Caki2 (cell line): ENCODE measurements at regions not wholly inside any gene's neighbourhood (a gene's known extent, or its start where the extent isn't known, plus 50 kb on each side); places are given as distances from the start of the nearest gene placed in this dataset.

ENCODE experiments used
- DNase-seq: peaks from one replicate; pipeline ENCODE4 v3.0.0-alpha.2; 2015; ENCODE audit warnings: low read depth
- in situ Hi-C: cut with HindIII; loops from 2 replicates; pipeline ENCODE4 v1.10.0; 2016; ENCODE audit warnings: low sequenced_read_pairs, low pct_unique_long_range_greater_than_20kb, mixed read lengths

DNA sequence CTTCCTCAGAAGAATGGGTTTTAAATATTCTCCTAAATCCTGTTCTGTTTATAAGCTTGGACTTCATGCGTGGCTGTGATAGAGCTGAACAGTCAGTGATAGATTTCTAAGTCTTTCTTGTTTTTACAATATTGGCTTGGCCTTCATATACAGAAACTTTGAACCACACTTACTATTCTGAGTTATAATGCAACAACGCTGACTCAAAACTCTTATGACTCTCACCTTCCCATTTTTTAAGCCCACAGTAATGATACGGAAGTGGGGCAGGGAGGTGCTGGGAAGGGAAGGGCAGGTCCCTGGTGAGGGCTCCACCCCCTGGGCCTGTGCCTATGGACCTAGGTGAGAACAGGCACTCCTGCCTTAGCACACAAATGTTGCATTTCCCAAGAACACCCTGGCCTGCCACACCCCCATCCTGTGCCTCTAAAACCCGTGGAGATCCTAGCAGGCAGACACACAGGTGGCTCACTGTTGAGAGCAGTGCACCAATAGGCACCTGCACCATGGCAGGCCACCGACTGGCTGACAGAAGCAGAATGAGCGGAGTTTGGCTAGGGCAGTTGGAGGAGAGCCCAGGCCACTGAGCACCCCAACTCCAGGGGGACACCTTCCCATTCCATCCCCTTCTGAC, 376.7 kb downstream of the GABRG2 start:
- DNase-seq, result no peak
- in situ Hi-C loops, result no loop called here

DNA sequence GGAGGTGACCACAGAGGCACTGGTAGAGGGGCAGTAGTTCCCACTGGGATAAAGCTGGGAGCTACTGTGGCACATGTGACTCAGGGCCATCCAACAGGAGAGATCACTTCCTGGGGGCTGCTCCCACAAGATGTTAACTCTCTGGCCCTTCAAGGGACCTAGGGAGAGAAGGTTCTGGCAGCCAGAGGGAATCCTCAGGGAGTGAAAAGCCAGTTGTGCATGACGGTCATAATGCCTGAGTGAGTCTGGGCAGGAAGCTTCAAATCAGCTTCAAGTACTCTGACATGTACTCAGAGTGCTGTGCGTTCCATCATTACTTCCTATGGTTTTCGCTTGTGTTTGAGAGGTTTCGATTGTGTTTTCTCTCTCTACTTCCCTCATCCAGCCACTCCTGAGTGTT, 388.5 kb downstream of the GABRG2 start:
- in situ Hi-C loops, result no loop called here
- peak; percentile 15 for DNase-seq

DNA sequence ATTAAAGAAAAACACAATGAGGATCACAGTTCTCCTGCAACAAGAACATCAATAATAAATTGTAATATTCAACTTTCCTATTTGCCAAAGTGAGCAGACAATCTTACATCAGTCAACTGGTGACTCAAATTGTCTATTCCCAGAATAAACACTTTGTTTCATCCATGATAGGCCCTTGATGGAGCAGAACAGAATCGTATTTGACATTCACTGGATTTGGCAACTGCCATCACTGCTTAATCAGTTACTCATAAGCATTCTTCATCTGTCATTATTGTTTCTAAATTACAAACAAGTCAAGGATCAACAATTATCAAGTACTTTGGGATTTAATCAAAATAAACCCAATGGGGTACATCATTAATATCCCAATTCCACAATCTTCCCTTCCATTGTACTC, 398.4 kb downstream of the GABRG2 start:
- in situ Hi-C loops, result no loop called here
- DNase-seq, result no peak

DNA sequence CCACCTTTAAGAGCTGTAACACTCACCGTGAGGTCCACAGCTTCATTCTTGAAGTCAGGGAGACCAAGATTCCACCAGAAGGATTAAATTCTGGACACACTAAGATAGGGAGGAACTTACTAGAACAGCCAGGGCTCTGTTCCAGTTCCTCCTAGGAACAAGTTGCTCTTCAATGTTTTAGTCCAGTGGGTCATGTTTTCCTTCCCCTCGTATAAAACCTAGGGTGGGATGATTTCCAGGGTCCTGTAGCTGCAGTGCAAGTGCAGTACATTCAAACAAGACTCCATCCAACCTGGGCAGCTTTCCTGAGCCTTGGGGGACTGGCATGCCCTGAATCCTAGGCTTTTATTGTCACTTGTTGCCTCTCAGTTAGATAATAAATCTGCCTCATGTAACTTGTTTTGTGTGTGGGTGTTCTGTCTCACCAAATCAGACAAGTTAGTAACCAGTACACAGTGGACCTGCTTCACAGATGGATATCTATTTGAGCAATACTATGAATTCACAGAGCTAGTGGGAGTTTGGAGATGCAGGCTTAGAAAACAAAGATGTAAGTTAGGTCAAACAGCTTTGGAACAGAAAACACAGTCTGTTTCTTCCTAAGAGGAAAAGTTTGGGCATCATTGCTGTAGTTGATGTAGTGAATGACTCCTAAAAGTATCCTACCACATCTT, 405.6 kb downstream of the GABRG2 start:
- DNase-seq, result no peak
- in situ Hi-C loops, result no loop called here

DNA sequence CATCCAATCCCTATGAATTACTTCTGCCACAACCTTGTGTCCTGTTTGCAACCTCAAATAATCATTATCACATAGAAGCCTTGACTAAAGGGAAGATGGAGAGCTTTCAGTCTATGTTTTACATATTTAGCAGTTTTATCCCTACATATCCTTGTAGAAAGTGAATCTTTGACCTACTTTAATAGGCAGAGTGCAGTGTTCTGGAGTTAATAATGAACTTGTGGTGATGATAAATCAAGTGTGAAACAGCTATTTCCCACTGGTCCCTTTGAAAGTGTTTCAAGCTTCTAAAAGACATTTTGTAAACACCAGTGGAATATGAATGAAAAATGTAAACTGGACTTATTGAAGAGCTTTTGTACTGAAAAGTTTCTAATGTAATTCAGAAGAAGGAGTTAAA, 406.7 kb downstream of the GABRG2 start:
- in situ Hi-C loops, result no loop called here
- DNase-seq, result peak; percentile 33

DNA sequence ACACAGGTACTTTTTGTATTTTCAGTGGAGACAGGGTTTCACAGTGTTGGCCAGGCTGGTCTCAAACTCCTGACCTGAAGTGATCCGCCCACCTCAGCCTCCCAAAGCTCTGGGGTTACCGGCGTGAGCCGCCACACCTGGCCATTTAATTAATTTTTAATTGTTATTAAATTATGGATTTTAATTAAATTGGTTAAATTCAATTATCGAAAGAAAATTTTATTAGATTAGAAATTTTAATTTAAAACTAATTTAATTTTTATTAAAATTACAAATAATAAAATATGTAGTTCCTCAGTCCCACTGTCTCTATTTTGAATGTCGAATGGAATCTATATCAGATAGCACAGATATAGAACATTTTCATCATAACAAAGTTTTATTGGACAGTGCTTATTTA, 416.5 kb downstream of the GABRG2 start:
- DNase-seq, result no peak
- in situ Hi-C loops, result no loop called here

DNA sequence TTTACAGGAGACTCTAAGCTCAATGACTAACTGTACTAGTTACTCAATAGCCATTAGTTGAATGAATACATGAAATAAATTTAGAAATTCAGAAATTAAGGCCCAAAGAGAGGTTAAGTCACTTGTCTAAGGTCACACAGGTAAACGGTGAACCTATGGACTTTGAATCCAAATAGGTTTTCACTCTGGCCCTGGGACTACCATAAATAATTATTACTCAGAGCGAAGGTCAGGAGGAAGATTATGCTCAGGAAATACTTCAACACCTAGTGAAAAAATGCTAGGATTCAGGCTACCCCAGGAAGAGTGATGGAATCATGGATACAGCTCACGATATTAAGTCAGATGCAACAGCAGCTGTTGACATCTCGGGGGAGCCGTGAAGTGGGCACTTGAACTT, 417.4 kb downstream of the GABRG2 start:
- in situ Hi-C loops, result no loop called here
- no peak for DNase-seq

DNA sequence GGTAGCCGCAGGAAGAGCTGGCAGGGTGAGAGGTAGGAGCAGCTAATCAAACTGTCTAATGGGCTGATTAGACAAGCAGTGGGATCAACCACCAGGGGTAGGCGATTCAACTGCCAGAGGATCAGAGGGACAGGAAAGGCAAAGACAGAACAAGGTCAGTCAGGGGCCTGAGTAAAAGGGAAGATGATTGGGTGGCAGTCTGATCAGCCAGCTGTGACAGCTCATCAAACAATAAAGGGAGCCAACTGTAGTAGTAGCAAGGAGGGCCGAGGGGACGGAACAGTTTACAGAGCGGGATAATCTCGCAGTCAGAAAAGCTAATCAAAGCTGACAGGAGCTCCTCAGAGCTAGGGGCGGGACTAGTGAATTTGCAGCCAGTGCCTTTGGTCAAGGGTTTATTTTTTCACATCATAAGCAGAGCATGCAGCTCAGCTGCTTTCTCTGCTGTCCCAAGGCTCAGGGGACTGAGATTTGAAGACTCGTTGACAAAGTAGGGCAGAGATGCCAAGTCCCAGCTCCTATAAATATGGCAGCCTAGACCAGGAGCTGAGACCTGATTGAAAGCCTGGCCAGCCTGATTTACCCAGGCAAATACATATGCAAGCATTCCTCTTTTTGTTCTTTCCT, 418.2 kb downstream of the GABRG2 start:
- no peak for DNase-seq

DNA sequence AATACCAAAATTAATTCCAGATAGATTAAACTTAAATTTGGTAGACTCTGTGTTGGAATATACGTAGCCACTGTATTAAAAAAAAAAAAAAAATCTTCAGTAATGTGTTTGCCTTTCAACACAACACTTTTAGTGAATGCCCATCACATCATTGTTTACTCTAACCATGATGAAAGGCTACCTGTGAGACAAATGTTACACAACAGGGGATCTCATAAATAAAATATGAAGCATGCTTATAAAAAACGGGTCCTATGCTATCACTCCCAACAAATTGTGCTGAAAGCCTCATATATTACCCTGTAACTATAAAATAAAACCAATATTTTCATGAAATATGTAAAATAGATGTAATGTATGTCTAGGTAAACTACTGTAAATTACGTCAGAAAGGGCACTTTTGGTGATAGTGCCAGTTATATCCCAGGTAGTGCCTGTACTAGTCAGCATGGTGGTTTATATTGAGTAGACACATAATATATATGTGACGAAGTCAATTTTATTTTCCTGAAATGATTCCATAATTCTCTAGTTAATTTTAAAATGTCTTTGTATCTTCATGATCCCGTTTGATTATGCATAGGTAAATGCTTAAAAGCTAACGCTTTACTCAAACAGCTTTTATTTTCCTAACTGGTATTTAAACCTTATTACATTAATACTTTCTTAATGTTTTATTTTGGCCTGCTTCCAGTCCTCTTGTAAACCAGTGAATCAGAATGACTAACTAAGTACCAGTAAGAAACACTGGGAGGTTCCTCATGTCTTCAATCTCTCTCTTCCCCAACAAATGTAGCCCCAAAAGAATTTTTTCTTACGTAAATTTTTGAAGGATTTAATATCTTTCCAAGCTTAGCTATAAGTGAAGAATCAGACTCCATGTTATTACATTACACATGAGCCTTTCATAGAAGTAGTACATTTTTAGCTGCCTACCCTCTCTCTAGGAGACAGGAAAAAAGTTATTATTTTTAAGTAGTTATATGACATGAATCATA, 420.3 kb downstream of the GABRG2 start:
- no peak for DNase-seq

More for the DNA sequence above, 418.2 kb downstream of the GABRG2 start:
- in situ Hi-C loops, result no loop called here

DNA sequence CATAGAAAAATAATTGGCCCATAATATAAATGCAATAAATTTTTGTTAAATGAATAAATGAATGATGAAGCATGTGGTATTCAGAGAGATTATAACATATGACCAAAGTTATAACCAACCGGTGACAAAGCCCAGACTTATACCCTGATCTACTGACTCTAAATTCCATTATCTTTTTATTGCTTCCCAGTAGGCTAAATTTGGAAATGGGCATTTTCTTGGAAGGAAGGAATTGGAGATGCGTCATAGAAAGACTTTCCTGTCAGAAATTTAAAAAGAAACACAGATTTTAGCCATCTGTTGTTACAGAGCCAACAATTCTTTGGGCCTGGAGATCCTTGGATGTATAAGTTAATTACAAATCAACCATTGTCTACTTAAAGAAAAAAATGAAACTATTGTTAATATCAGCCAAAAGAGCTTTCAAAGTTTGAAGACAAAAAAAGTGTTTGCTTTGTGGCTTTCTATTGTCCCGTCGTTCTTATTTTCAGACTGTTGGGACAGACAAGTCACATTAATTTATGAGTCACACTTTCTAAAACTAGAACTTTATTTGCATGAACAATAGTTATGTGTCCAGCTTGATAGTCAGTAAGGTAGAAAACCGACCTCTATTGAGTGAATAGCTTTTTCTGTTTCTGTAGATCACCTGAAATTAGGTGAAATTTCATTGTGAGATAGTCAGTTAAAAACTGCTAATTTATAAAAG, 428.7 kb downstream of the GABRG2 start:
- no peak for DNase-seq
- in situ Hi-C loops, result no loop called here

More for the DNA sequence above, 420.3 kb downstream of the GABRG2 start:
- in situ Hi-C loops, result no loop called here

DNA sequence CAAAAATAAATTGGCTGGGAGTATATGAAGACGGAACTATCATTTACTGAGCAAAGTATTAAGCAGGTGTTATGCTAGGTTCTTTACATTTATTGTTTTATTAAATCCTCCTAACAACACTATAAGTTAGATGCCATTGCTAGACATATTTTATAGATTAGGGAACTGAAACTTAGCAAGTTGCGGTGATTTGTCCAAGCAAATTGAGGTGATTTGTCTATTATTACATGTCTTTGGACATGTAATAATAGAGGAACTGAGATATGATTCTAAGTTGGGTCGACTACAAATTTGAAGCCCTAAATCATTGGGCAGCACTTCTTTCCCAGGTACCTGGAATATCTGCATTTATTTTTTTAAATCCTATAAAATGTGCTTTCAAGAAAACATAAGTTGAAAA, 429.9 kb downstream of the GABRG2 start:
- DNase-seq, result no peak
- in situ Hi-C loops, result no loop called here

DNA sequence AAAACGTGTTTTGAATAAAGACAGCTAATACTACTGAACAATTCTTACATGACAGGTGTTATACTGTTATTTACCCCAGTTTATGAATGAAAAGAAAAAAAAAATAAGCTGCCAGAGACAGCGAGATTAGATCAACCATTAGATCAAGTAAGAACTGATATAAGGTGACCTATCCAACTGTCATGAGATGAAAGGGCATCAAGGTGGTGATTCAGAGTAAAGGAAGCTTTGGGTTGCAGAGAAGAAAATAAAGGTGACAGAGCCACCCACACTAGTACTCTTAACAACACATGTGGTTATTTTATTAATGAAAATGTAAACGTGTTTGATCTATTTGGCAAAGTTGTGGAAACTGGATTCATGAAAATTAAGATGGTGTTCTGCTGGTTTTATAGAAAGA, 435.2 kb downstream of the GABRG2 start:
- DNase-seq, result no peak
- in situ Hi-C loops, result no loop called here

DNA sequence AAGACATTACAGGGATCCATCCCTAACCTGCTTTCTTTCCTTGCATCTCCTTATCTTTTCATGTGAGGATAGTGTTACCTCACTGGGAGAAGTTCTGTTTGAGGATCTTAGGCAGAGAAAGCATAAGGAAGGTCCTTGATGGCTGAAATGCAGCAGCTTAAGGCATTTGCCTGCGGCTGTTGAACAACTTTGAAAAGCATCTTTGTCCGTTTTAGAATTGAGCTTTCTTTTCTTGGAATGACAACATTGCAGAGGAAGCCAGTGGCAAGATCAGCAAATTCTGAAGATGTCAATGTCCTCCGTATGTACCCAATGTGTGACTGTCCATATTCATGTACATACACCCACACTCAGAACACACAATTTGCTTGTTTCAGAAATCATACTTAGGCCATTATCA, 436.2 kb downstream of the GABRG2 start:
- DNase-seq, result no peak
- in situ Hi-C loops, result no loop called here

DNA sequence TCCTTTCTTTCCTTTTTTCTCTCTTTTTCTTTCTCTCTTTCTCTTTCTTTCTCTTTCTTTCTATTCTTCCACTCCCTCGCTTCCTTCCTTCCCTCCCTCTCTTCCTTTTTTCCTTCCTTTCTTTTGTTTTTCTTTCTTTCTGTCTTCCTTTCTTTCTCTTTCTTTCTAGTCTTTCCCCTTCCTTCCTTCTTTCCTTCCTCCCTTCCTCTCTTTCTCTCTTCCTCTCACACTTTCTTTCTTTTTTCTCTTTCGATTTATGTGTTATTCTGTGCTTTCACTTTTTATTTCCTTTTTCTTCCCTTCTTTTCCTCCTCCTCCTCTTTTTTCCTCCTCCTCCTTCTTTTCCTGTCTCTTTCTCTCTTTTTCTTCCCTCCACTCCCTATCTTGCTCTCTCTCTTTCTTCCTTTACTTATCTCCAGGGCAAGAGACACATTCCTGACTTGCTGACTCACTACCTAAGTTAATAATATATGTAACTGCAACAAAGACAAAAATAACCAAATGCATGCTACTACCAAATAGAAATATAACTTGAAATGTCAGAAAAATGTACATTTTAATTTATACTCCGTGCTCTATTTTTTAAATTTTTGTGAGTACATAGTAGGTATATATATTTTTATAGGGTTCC, 445.5 kb downstream of the GABRG2 start:
- in situ Hi-C loops, result no loop called here
- peak; percentile 59 for DNase-seq

DNA sequence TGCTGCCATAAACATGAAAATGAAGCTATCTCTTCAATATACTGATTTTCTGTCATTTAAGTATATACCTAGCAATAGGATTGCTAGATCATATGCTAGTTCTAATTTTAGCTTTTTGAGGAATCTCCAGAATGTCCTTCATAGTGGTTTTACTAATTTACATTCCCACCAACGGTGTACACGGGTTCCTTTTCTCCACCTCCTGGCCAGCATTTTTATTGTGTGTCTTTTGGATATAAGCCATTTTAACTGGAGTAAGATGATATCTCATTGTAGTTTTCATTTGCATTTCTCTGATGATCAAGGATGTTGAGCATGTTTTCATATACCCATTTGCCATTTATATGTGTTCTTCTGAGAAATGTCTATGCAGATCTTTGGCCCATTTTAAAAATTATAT, 446.5 kb downstream of the GABRG2 start:
- DNase-seq, result peak; percentile 47
- in situ Hi-C loops, result no loop called here

DNA sequence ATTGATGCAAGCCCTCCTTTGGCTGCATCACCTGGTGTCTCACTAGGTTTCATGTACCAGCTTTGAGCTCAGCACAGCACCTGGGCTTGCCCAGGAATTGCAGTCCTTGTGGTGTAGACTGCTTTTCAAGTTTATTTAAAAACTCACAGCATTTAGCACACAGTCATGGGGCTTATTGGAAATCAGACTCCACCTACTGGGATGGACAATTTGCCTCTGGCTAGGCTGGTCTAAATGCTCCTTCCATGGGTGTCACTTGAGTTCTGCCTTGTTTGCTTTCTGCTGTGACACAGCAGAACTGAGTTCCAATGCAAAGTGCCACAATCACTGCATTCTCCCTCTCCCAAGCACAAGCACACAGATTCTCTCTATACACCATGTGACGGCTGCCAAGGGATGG, 453.3 kb downstream of the GABRG2 start:
- DNase-seq, result no peak
- in situ Hi-C loops, result no loop called here

DNA sequence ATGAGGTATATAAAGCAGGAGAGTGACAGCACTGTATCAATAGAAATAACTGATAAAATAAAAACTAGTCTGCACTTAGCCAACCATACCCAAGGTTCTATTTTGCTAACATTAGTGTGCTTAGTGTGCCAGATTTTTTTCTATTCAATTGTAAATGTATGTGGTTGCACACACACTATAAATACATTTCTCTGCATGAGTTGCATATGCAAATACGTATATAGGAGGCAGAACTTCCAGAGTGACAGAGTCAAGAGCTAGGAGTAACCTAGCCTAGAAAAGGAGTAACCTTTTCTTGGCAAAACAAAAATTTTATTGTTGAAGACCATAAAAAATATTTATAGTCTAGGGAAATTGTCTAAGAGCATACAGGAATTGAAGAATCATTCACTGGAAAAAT, 461.6 kb downstream of the GABRG2 start:
- in situ Hi-C loops, result no loop called here
- DNase-seq, result no peak

DNA sequence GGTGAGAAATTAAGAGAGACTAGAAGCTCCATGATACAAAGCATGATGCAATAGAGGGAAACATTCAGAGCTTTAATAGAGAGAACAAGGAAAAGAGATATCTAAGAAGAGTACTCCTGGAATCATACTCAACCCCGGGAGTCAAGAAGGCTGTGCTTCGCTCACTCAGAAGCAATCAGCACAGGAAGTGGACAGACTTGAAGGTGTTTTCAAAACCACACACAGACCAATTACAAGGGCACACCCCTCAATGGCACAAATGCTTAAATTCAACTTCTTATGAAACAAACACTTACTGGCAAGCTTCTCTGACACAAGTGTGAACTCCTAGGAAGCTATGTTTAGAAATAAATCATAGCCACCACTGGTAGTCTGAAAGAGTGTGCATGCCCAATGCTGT, 462.3 kb downstream of the GABRG2 start:
- in situ Hi-C loops, result no loop called here
- DNase-seq, result no peak
